H1 (cell line): ENCODE measurements at regions not wholly inside any gene's neighbourhood (a gene's known extent, or its start where the extent isn't known, plus 50 kb on each side); places are given as distances from the start of the nearest gene placed in this dataset.

Source experiments
- CTCF ChIA-PET: fragments of 300-600 bp; sonication (Branson Sonifier 250); formaldehyde crosslinking; loops from one replicate; lab custom pipeline; 2021; ENCODE audit not compliant: partially characterized antibody; lab: Charles Lee
- POLR2A ChIA-PET: fragments of 300-600 bp; sonication (Branson Sonifier 250); formaldehyde crosslinking; loops from one replicate; lab custom pipeline; 2021; ENCODE audit warnings: inconsistent platforms; ENCODE audit not compliant: partially characterized antibody; lab: Charles Lee
- DNase-seq, 2 experiments: peaks; one replicate each; pipeline versions ENCODE4 v3.0.0 to v3.0.0-alpha.2; 2010 to 2022; ENCODE audit warnings: low spot score in 2 of 2, low read depth in 1 of 2, mixed read lengths in 1 of 2
- FAIRE-seq: peaks from 2 replicates; lab custom pipeline; 2011; peaks lifted over from hg19 to GRCh38; lab: Jason Lieb, UNC
- H2AFZ ChIP-seq: 2 replicates; pipeline ENCODE4 v1.8.1; 2012; ENCODE audit warnings: low read length, inconsistent platforms
- H2AK5ac ChIP-seq: 2 replicates; pipeline ENCODE4 v1.6.1; 2013; ENCODE audit warnings: low read depth, low read length
- H2BK120ac ChIP-seq: replicated peaks from 2 replicates; pipeline ENCODE3; 2013; ENCODE audit warnings: low read depth, low read length, inconsistent platforms
- H2BK12ac ChIP-seq: 2 replicates; pipeline ENCODE4 v1.6.1; 2013; ENCODE audit warnings: low read depth, low read length
- H2BK15ac ChIP-seq: 2 replicates; pipeline ENCODE4 v1.6.1; 2013; ENCODE audit warnings: low read length
- H2BK20ac ChIP-seq: 2 replicates; pipeline ENCODE4 v1.6.1; 2013; ENCODE audit warnings: low read length
- H2BK5ac ChIP-seq: 2 replicates; pipeline ENCODE4 v1.6.1; 2013; ENCODE audit warnings: low read depth, low read length
- H3K14ac ChIP-seq: 2 replicates; pipeline ENCODE4 v1.6.1; 2013; ENCODE audit warnings: inconsistent platforms; ENCODE audit not compliant: insufficient read length
- H3K18ac ChIP-seq: 2 replicates; pipeline ENCODE4 v1.6.1; 2013; ENCODE audit warnings: low read length; ENCODE audit errors: extremely low read depth
- H3K23ac ChIP-seq: 2 replicates; pipeline ENCODE4 v1.6.1; 2013; ENCODE audit warnings: inconsistent platforms; ENCODE audit not compliant: insufficient read length
- H3K23me2 ChIP-seq: 2 replicates; pipeline ENCODE4 v1.6.1; 2013; ENCODE audit warnings: low read depth, low read length
- H3K27ac ChIP-seq: 2 replicates; pipeline ENCODE4 v1.6.1; 2011; ENCODE audit warnings: low read depth, low read length, inconsistent platforms
- H3K27me3 ChIP-seq, 4 experiments: replicated peaks in 1 of 4; 1 replicate in 1 of 4; 2 replicates in 3 of 4; pipeline versions ENCODE4 v1.6.1 to v1.8.1; 2011 to 2013; ENCODE audit warnings: low read length in 3 of 4, mild to moderate bottlenecking in 3 of 4, inconsistent platforms in 2 of 4, mixed read lengths in 2 of 4, moderate library complexity in 1 of 4; ENCODE audit not compliant: control insufficient read depth in 3 of 4, insufficient read depth in 3 of 4; ENCODE audit errors: extremely low read depth in 1 of 4
- H3K36me3 ChIP-seq, 4 experiments: 2 replicates each; pipeline versions ENCODE4 v1.6.1 to v1.8.1; 2011 to 2013; ENCODE audit warnings: mild to moderate bottlenecking in 4 of 4, low read length in 3 of 4, moderate library complexity in 2 of 4, control low read depth in 1 of 4, inconsistent platforms in 1 of 4; ENCODE audit not compliant: insufficient read depth in 4 of 4, control insufficient read depth in 2 of 4
- H3K4ac ChIP-seq: replicated peaks from 2 replicates; pipeline ENCODE3; 2013; ENCODE audit warnings: low read length, low read depth, mixed read lengths, inconsistent platforms; ENCODE audit not compliant: insufficient read length
- H3K4me1 ChIP-seq, 4 experiments: replicated peaks in 1 of 4; 1 replicate in 1 of 4; 2 replicates in 3 of 4; pipeline versions ENCODE4 v1.6.1 to v1.8.1; 2011 to 2013; ENCODE audit warnings: low read length in 3 of 4, inconsistent platforms in 2 of 4, mixed read lengths in 1 of 4; ENCODE audit not compliant: insufficient read depth in 4 of 4, control insufficient read depth in 3 of 4
- H3K4me2 ChIP-seq, 2 experiments: 2 replicates each; pipeline versions ENCODE4 v1.6.1 to v1.8.1; 2011 to 2013; ENCODE audit warnings: low read depth in 2 of 2, low read length in 2 of 2, control low read depth in 1 of 2, inconsistent platforms in 1 of 2, mild to moderate bottlenecking in 1 of 2; ENCODE audit not compliant: insufficient read depth in 1 of 2
- H3K4me3 ChIP-seq, 4 experiments: fragments of 200-600, 300-600 bp in 1 of 4; sonication (generic), shearing (Covaris generic), sonication (Bioruptor Twin) in 1 of 4; 2 replicates each; pipeline versions ENCODE4 v1.5.1 to v1.8.1; 2011 to 2016; ENCODE audit warnings: low read length in 4 of 4, low read depth in 3 of 4, control low read depth in 2 of 4, inconsistent platforms in 2 of 4, mild to moderate bottlenecking in 2 of 4, mixed read lengths in 1 of 4, moderate library complexity in 1 of 4; ENCODE audit not compliant: insufficient read depth in 2 of 4; ENCODE audit errors: extremely low read depth in 1 of 4
- H3K56ac ChIP-seq: replicated peaks from 2 replicates; pipeline ENCODE3; 2013; ENCODE audit warnings: low read depth, mild to moderate bottlenecking, mixed read lengths, low read length, inconsistent platforms; ENCODE audit not compliant: insufficient read length
- H3K79me1 ChIP-seq: 2 replicates; pipeline ENCODE4 v1.6.1; 2013; ENCODE audit warnings: low read depth, low read length, control low read depth
- H3K79me2 ChIP-seq, 2 experiments: 2 replicates each; pipeline versions ENCODE4 v1.6.1 to v1.8.1; 2012 to 2013; ENCODE audit warnings: low read length in 2 of 2, mild to moderate bottlenecking in 2 of 2, inconsistent platforms in 1 of 2; ENCODE audit not compliant: insufficient read depth in 2 of 2, control insufficient read depth in 1 of 2
- H3K9ac ChIP-seq, 4 experiments: replicated peaks in 1 of 4; 1 replicate in 1 of 4; 2 replicates in 3 of 4; pipeline versions ENCODE4 v1.6.1 to v1.8.1; 2011 to 2013; ENCODE audit warnings: low read depth in 3 of 4, low read length in 3 of 4, control low read depth in 2 of 4, mild to moderate bottlenecking in 2 of 4, moderate library complexity in 2 of 4, inconsistent platforms in 1 of 4; ENCODE audit errors: extremely low read depth in 1 of 4
- H3K9me3 ChIP-seq, 2 experiments: 2 replicates each; pipeline versions ENCODE4 v1.6.1 to v1.8.1; 2012 to 2013; ENCODE audit warnings: mild to moderate bottlenecking in 2 of 2, moderate library complexity in 2 of 2, control low read depth in 1 of 2, inconsistent platforms in 1 of 2, low read depth in 1 of 2, low read length in 1 of 2, mixed read lengths in 1 of 2; ENCODE audit not compliant: insufficient read depth in 2 of 2
- H4K20me1 ChIP-seq, 2 experiments: replicated peaks in 1 of 2; 2 replicates each; pipeline versions ENCODE3 to v1.8.1; 2011 to 2013; ENCODE audit warnings: inconsistent platforms in 2 of 2, low read length in 2 of 2, mild to moderate bottlenecking in 1 of 2; ENCODE audit not compliant: insufficient read depth in 2 of 2, control insufficient read depth in 1 of 2
- H4K5ac ChIP-seq: 2 replicates; pipeline ENCODE4 v1.6.1; 2013; ENCODE audit warnings: low read length, low read depth, mixed read lengths, inconsistent platforms; ENCODE audit not compliant: insufficient read length
- H4K8ac ChIP-seq: 2 replicates; pipeline ENCODE4 v1.8.0; 2013; ENCODE audit warnings: mild to moderate bottlenecking, moderate library complexity, low read length, inconsistent platforms; ENCODE audit not compliant: insufficient read depth; ENCODE audit errors: extremely low read depth
- H4K91ac ChIP-seq: replicated peaks from 2 replicates; pipeline ENCODE3; 2013; ENCODE audit warnings: low read length, mixed read lengths, inconsistent platforms; ENCODE audit not compliant: insufficient read length
- EGR1 ChIP-seq: IDR thresholded peaks from 2 replicates; pipeline ENCODE4 v1.6.1; 2011; ENCODE audit warnings: low read depth, low read length, borderline replicate concordance
- NANOG ChIP-seq: IDR thresholded peaks from 2 replicates; pipeline ENCODE4 v1.6.1; 2011; ENCODE audit warnings: low read length, low read depth, mild to moderate bottlenecking, inconsistent platforms; ENCODE audit not compliant: insufficient read depth, poor library complexity, severe bottlenecking
- RAD21 ChIP-seq, 2 experiments: IDR thresholded peaks in 1 of 2; conservative IDR thresholded peaks in 1 of 2; 2 replicates each; pipeline ENCODE4 v1.6.1; 2011; ENCODE audit warnings: low read depth in 2 of 2, low read length in 2 of 2, improper control_type of control experiment in 1 of 2, inconsistent platforms in 1 of 2, mild to moderate bottlenecking in 1 of 2, moderate library complexity in 1 of 2
- WGBS, 2 experiments: shearing (Covaris generic) in 1 of 2; methylation state at CpG; one replicate each; pipeline versions ENCODE4 v1.1.6 to v1.1.7; 2013 to 2015; ENCODE audit warnings: low lambda C conversion rate in 2 of 2, mixed read lengths in 2 of 2, inconsistent platforms in 1 of 2, low coverage in 1 of 2, missing lambda C conversion rate in 1 of 2; ENCODE audit not compliant: insufficient replicate concordance in 2 of 2, insufficient coverage in 1 of 2, insufficient read length in 1 of 2; ENCODE audit errors: extremely low coverage in 1 of 2, missing lambda C conversion rate in 1 of 2; 5-methylcytosine and 5-hydroxymethylcytosine counted together

GRCh38 chr6:169370054-169370453 is 116.4 kb upstream of the THBS2 start:
- Histone ChIP-seq H3K4me3 (no peak overlapping the region), H2AK5ac (no peak overlapping the region), H3K14ac (no peak overlapping the region), H2BK5ac (no peak overlapping the region), H3K27ac (no peak overlapping the region), H3K4me2 (no peak overlapping the region), H4K8ac (peak overlapping the region; percentile 29; the same call in 1 of the 2 replicates), H3K27me3 (peaks cover 0 to 2% (median 0%) of the 10 kb centered on the region in 4 experiments; a peak in 1 of 7 replicates), H2BK15ac (no peak overlapping the region), H2AFZ (no peak overlapping the region), H3K56ac (no peak overlapping the region), H3K18ac (no peak overlapping the region), H3K36me3 (no peaks in the 10 kb centered on the region), H3K79me2 (no peaks in the 10 kb centered on the region), H3K4me1 (peaks cover 0 to 2% (median 0%) of the 10 kb centered on the region in 4 experiments; a peak in 1 of 7 replicates), H4K91ac (no peak overlapping the region), H2BK12ac (no peak overlapping the region), H3K23ac (no peak overlapping the region), H3K9ac (no peak overlapping the region), H4K5ac (no peak overlapping the region), H3K9me3 (peaks cover 8 to 16% of the 10 kb centered on the region in 2 experiments), H3K79me1 (0 out of 2 replicates have a peak, but pooled peaks cover 6% of the 10 kb centered on the region), H2BK120ac (no peak overlapping the region), H3K23me2 (peaks cover 13% of the 10 kb centered on the region; the same call in 1 of the 2 replicates), H2BK20ac (no peak overlapping the region), H3K4ac (no peak overlapping the region), H4K20me1 (peaks cover 0 to 11% of the 10 kb centered on the region in 2 experiments)
- ChIA-PET POLR2A (no interaction called here), CTCF (interaction anchor here (0.8 to 1.3 kb wide), 3 partner anchors 13 to 462 kb away, joined by 3 to 4 read pairs (median 3); no protein-coding TSS in a partner anchor)
- FAIRE-seq (no peak), DNase-seq (no peak)
- TF ChIP-seq RAD21 (IDR thresholded peaks at IDR 0.05 in 1 of 2, conservative IDR thresholded peaks at IDR 0.05 in 1 of 2; ENCODE audit: low read depth in 2 of 2, low read length in 2 of 2) (0 out of 4 replicates have a peak, but pooled peaks of 1 of the 2 experiments have one; percentile 1), EGR1 (no peak), NANOG (no peak)
- 87% methylated on average over 8 of the region's 10 CpGs; no CpG with 5 or more reads in 1 of the 2 experiments for whole genome bisulfite sequencing, 2 experiments
